BJ (cell line): ENCODE measurements at regions not wholly inside any gene's neighbourhood (a gene's known extent, or its start where the extent isn't known, plus 50 kb on each side); places are given as distances from the start of the nearest gene placed in this dataset.

Experiments
- CTCF ChIA-PET: fragments of 350-600 bp; formaldehyde crosslinking; extraction: SDS; loops from one replicate; lab custom pipeline; 2021; ENCODE audit warnings: antibody characterized with exemption, inconsistent platforms; lab: Yijun Ruan, JAX
- POLR2A ChIA-PET: fragments of 300-600 bp; sonication (Branson Sonifier 250); formaldehyde crosslinking; extraction: SDS; loops from one replicate; lab custom pipeline; 2021; ENCODE audit warnings: antibody characterized with exemption; lab: Charles Lee
- DNase-seq: peaks from one replicate; pipeline ENCODE4 v3.0.0-alpha.2; 2011; ENCODE audit warnings: low read depth
- H3K27me3 ChIP-seq: 2 replicates; pipeline ENCODE4 v1.6.0; 2011; ENCODE audit warnings: low read length; ENCODE audit not compliant: control insufficient read depth, insufficient read depth
- H3K36me3 ChIP-seq: 2 replicates; pipeline ENCODE4 v1.5.1; 2011; ENCODE audit warnings: low read length; ENCODE audit not compliant: control insufficient read depth, insufficient read depth
- H3K4me3 ChIP-seq: 2 replicates; pipeline ENCODE4 v1.5.1; 2011; ENCODE audit warnings: low read depth, mild to moderate bottlenecking, control low read depth, low read length
- TF ChIP-seq, protein P1 (sequence below): IDR thresholded peaks from 2 replicates; pipeline ENCODE4 v1.5.1; 2011; ENCODE audit warnings: low read depth, mild to moderate bottlenecking, control low read depth, inconsistent platforms, low read length, moderate library complexity; ENCODE audit not compliant: insufficient read depth

DNA sequence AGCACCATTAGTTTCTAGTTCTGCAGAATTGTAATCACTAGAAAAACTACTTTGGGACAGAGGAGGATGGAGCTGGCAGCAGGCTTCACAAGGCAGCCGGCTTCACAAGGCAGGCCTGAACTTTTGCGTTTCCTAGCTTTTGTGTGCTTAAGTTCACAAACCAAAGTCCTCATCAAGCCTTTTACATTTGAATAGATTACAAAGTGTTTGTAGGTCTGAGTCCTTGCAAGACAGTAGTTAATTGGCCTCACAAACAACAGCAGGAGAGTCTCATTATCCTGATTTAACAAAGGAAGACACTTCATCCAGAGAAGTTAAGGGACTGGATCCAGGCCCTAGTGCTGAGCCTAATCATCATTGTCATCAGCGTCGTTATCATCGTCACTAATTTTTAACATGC is 147.8 kb upstream of the AUTS2 start:
- TF ChIP-seq, protein P1, sequence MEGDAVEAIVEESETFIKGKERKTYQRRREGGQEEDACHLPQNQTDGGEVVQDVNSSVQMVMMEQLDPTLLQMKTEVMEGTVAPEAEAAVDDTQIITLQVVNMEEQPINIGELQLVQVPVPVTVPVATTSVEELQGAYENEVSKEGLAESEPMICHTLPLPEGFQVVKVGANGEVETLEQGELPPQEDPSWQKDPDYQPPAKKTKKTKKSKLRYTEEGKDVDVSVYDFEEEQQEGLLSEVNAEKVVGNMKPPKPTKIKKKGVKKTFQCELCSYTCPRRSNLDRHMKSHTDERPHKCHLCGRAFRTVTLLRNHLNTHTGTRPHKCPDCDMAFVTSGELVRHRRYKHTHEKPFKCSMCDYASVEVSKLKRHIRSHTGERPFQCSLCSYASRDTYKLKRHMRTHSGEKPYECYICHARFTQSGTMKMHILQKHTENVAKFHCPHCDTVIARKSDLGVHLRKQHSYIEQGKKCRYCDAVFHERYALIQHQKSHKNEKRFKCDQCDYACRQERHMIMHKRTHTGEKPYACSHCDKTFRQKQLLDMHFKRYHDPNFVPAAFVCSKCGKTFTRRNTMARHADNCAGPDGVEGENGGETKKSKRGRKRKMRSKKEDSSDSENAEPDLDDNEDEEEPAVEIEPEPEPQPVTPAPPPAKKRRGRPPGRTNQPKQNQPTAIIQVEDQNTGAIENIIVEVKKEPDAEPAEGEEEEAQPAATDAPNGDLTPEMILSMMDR: no peak
- CTCF ChIA-PET: no interaction called here
- DNase-seq: no peak
- Histone ChIP-seq H3K36me3 (no peaks in the 10 kb centered on the region), H3K4me3 (no peak overlapping the region), H3K27me3 (no peaks in the 10 kb centered on the region)
- POLR2A ChIA-PET: no interaction called here

DNA sequence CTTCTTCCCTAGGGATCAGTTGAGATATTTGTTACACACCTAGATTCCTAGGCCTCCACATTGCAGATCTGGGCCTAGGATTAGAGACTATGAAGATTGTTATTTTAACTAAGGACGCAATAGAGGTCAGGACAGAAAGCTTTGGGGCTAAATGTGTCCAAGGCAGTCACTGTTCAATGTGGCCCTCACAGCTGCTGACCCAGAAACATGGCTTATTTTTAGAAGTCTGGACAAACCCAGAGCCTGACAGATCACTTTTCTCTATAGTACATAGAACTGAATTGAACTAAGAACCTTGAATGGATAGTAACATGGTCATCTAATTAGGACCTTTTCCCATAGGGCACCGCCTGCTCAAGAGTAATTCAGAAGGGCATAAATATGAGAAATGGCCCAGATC is 146.6 kb upstream of the AUTS2 start:
- ChIA-PET CTCF (no interaction called here), POLR2A (no interaction called here)
- Histone ChIP-seq H3K36me3 (no peaks in the 10 kb centered on the region), H3K4me3 (no peak overlapping the region), H3K27me3 (no peaks in the 10 kb centered on the region)
- no peak for DNase-seq
- TF ChIP-seq, protein P1: no peak

DNA sequence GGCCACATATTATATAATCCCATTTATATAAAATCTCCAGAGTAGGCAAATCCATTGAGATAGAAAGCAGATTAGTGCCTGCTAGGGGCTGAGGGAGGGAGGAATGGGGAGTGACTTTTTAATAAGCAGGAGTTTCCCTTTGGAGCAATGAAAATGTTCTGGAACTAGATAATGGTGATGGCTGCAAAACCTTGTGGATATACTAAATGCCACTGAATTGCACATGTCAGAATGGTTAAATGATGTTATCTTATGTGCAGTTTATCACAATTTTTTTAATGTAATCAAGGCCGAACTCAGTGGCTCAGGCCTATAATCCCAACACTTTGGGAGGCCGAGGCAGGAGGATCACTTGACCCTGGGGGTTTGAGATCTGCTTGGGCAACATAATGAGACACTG is 145.5 kb upstream of the AUTS2 start:
- POLR2A ChIA-PET: no interaction called here
- no peaks in the 10 kb centered on the region for H3K27me3 ChIP-seq
- TF ChIP-seq, protein P1: no peak

DNA sequence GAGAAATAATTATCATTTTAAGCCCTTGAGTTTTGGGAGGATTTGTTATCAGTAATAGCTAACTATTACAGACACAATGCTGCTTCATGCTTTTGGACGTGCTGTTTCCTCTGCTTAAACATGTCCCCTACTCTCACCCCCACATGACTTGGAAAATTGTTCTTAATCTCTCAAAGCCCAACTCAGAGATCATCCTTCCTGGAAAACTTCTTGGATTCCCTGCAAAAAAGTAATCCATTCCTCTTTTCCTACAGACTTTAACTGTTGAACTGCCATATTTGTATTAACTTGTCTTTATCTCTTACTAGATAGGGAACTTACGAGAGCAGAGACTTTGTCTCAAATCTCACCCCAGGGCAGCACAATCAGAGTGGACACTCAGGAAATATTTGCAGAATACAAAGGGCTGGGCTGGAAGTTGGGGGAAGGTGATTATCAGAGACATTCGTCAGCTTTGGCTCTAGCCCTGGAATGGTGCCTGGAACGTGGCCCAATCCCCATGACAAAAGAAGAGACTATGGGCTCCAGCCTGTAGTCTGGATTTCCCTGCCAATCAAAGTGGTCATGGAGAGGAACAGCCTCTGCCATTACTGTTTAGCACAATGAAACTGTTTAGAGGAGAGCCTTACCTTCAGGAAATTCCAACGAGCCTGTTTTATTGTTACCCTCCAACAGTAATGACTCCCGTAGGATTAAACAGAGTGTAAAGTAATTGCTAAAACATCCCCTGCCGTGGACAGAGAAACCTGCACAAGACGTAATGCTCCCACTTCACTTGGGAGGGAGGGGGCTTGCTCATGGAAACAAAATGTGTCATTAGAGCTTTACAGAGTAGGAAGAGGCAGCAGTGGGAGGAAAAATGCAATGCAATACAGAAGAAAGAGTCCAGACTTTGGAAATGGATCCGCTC is 140.4 kb upstream of the AUTS2 start:
- Histone ChIP-seq H3K36me3 (no peaks in the 10 kb centered on the region), H3K27me3 (no peaks in the 10 kb centered on the region), H3K4me3 (no peak overlapping the region)
- DNase-seq: no peak
- TF ChIP-seq, protein P1: no peak
- CTCF ChIA-PET: no interaction called here
- POLR2A ChIA-PET: no interaction called here

More for the DNA sequence above, 145.5 kb upstream of the AUTS2 start:
- H3K36me3 ChIP-seq: no peaks in the 10 kb centered on the region
- no peak overlapping the region for H3K4me3 ChIP-seq
- CTCF ChIA-PET: no interaction called here
- DNase-seq: no peak

DNA sequence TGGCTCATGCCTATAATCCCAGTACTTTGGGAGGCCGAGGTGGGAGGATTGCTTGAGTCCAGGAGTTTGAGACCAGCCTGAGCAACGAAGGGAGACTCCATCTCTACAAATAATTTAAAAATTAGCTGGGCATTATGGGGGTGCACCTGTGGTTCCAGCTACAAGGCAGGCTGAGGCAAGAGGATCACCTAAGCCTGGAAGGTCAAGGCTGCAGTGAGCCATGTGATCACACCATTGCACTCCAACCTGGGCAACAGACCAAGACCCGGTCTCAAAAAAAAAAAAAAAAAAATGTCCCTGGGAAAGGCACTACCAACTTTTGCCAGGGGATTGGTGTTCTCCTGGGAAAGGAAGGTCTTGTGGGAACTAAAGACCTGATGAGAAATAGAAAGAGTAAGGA is 134.2 kb upstream of the AUTS2 start:
- POLR2A ChIA-PET: no interaction called here
- DNase-seq: no peak
- no peak overlapping the region for H3K4me3 ChIP-seq
- no peaks in the 10 kb centered on the region for H3K27me3 ChIP-seq
- TF ChIP-seq, protein P1: no peak
- no peaks in the 10 kb centered on the region for H3K36me3 ChIP-seq
- CTCF ChIA-PET: no interaction called here
